OCI-LY7 (cell line): ENCODE measurements at regions not wholly inside any gene's neighbourhood (a gene's known extent, or its start where the extent isn't known, plus 50 kb on each side); places are given as distances from the start of the nearest gene placed in this dataset.

ENCODE experiments used
- EZH2phosphoT487 ChIP-seq: fragments of 200-600 bp; sonication (generic); IDR thresholded peaks from 2 replicates; pipeline ENCODE4 v1.6.1; 2018; ENCODE audit warnings: low read depth, borderline replicate concordance, mild to moderate bottlenecking, mixed run types, antibody characterized with exemption, low read length, moderate library complexity, mixed read lengths
- TF ChIP-seq, protein P1 (sequence below): fragments of 200-600 bp; sonication (generic); conservative IDR thresholded peaks from 2 replicates; pipeline ENCODE4 v1.5.1; 2014; ENCODE audit warnings: mild to moderate bottlenecking, antibody characterized with exemption, low read length, moderate library complexity, mixed read lengths

- TF ChIP-seq, protein P1, sequence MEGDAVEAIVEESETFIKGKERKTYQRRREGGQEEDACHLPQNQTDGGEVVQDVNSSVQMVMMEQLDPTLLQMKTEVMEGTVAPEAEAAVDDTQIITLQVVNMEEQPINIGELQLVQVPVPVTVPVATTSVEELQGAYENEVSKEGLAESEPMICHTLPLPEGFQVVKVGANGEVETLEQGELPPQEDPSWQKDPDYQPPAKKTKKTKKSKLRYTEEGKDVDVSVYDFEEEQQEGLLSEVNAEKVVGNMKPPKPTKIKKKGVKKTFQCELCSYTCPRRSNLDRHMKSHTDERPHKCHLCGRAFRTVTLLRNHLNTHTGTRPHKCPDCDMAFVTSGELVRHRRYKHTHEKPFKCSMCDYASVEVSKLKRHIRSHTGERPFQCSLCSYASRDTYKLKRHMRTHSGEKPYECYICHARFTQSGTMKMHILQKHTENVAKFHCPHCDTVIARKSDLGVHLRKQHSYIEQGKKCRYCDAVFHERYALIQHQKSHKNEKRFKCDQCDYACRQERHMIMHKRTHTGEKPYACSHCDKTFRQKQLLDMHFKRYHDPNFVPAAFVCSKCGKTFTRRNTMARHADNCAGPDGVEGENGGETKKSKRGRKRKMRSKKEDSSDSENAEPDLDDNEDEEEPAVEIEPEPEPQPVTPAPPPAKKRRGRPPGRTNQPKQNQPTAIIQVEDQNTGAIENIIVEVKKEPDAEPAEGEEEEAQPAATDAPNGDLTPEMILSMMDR: no peak
- no peak for TF ChIP-seq EZH2phosphoT487
Measured at GRCh38 chr11:19315511-19315910, 74.8 kb upstream of the E2F8 start.
